GM18507 (cell line): ENCODE measurements at regions not wholly inside any gene's neighbourhood (a gene's known extent, or its start where the extent isn't known, plus 50 kb on each side); places are given as distances from the start of the nearest gene placed in this dataset.

Source experiments
- DNase-seq: peaks from one replicate; pipeline ENCODE4 v3.0.0; 2011; ENCODE audit warnings: low read depth; ENCODE audit not compliant: insufficient read length; ENCODE audit errors: extremely low spot score
- FAIRE-seq: peaks from 2 replicates; lab custom pipeline; 2011; peaks lifted over from hg19 to GRCh38; lab: Jason Lieb, UNC

- no peak for DNase-seq
- no peak for FAIRE-seq
Observed at GRCh38 chr18:78587096-78587495, 392.5 kb upstream of the SALL3 start.

GRCh38 chr18:78587626-78588600 is 391.7 kb upstream of the SALL3 start:
- no peak for DNase-seq
- no peak for FAIRE-seq

GRCh38 chr18:78589916-78590437 is 389.6 kb upstream of the SALL3 start:
- DNase-seq (no peak), FAIRE-seq (no peak)

GRCh38 chr18:78595453-78595852 is 384.2 kb upstream of the SALL3 start:
- no peak for FAIRE-seq

GRCh38 chr18:78595924-78596573 is 383.6 kb upstream of the SALL3 start:
- DNase-seq (no peak), FAIRE-seq (no peak)

More at GRCh38 chr18:78595453-78595852, 384.2 kb upstream of the SALL3 start:
- DNase-seq: no peak

- no peak for DNase-seq
- FAIRE-seq: no peak
Observed at GRCh38 chr18:78596794-78597345, 382.7 kb upstream of the SALL3 start.

- no peak for FAIRE-seq
- no peak for DNase-seq
Observed at GRCh38 chr18:78601349-78601748, 378.3 kb upstream of the SALL3 start.

- FAIRE-seq: no peak
- DNase-seq: no peak
Observed at GRCh38 chr18:78601923-78602322, 377.7 kb upstream of the SALL3 start.

- DNase-seq (no peak), FAIRE-seq (no peak)
Observed at GRCh38 chr18:78602430-78602829, 377.2 kb upstream of the SALL3 start.

- DNase-seq: no peak
- FAIRE-seq: no peak
Observed at GRCh38 chr18:78603102-78603983, 376.3 kb upstream of the SALL3 start.

- FAIRE-seq (no peak), DNase-seq (no peak)
Observed at GRCh38 chr18:78605255-78605654, 374.4 kb upstream of the SALL3 start.

GRCh38 chr18:78607221-78607620 is 372.4 kb upstream of the SALL3 start:
- FAIRE-seq (no peak), DNase-seq (no peak)

- no peak for DNase-seq
- FAIRE-seq: no peak
Observed at GRCh38 chr18:78607784-78608183, 371.8 kb upstream of the SALL3 start.

GRCh38 chr18:78610179-78610578 is 369.4 kb upstream of the SALL3 start:
- FAIRE-seq: no peak
- DNase-seq: no peak

GRCh38 chr18:78611201-78611800 is 368.3 kb upstream of the SALL3 start:
- FAIRE-seq (no peak), DNase-seq (no peak)

GRCh38 chr18:78611869-78612268 is 367.7 kb upstream of the SALL3 start:
- no peak for FAIRE-seq

GRCh38 chr18:78612318-78612717 is 367.3 kb upstream of the SALL3 start:
- DNase-seq (no peak), FAIRE-seq (no peak)

More at GRCh38 chr18:78611869-78612268, 367.7 kb upstream of the SALL3 start:
- no peak for DNase-seq

GRCh38 chr18:78612801-78613200 is 366.8 kb upstream of the SALL3 start:
- no peak for DNase-seq
- no peak for FAIRE-seq

GRCh38 chr18:78618726-78619125 is 360.9 kb upstream of the SALL3 start:
- DNase-seq: no peak
- no peak for FAIRE-seq
